GM23338 (cell line): ENCODE measurements at regions not wholly inside any gene's neighbourhood (a gene's known extent, or its start where the extent isn't known, plus 50 kb on each side); places are given as distances from the start of the nearest gene placed in this dataset.

ENCODE experiments used
- CREB1 ChIP-seq: fragments of 250-450 bp; sonication (Bioruptor Pico); IDR thresholded peaks from 2 replicates; pipeline ENCODE4 v1.5.0; 2020; ENCODE audit warnings: low read depth, mild to moderate bottlenecking, moderate library complexity
- CTCF ChIP-seq, 2 experiments: fragments of 200-600 bp in 1 of 2; sonication (generic) in 1 of 2; conservative IDR thresholded peaks; 2 replicates each; pipeline versions ENCODE4 v1.5.1 to v1.6.1; 2016 to 2017; ENCODE audit warnings: antibody characterized with exemption in 2 of 2, low read depth in 2 of 2, mild to moderate bottlenecking in 2 of 2, moderate library complexity in 1 of 2
- EZH2 ChIP-seq: fragments of 200-600 bp; sonication (generic); IDR thresholded peaks from one replicate; pipeline ENCODE4 v1.8.0; 2017; ENCODE audit warnings: antibody characterized with exemption, mild to moderate bottlenecking, low read depth; ENCODE audit not compliant: unreplicated experiment
- EZH2phosphoT487 ChIP-seq: fragments of 200-600 bp; sonication (generic); IDR thresholded peaks from one replicate; pipeline ENCODE4 v1.8.1; 2018; ENCODE audit warnings: antibody characterized with exemption; ENCODE audit not compliant: unreplicated experiment
- POLR2AphosphoS5 ChIP-seq: IDR thresholded peaks from 2 replicates; pipeline ENCODE4 v1.6.1; 2016; ENCODE audit warnings: antibody characterized with exemption, low read depth
- REST ChIP-seq: IDR thresholded peaks from one replicate; pipeline ENCODE4 v1.6.1; 2018; ENCODE audit warnings: antibody characterized with exemption; ENCODE audit not compliant: unreplicated experiment

GRCh38 chr5:96023518-96023917 lies 61.9 kb upstream of the ELL2 start:
- no peak for TF ChIP-seq EZH2
- TF ChIP-seq CTCF (conservative IDR thresholded peaks at IDR 0.05; ENCODE audit: low read depth in 2 of 2): no peak
- no peak for TF ChIP-seq POLR2AphosphoS5
- no peak for TF ChIP-seq CREB1 (CRISPR knock-in tag)
- TF ChIP-seq REST: no peak
- no peak for TF ChIP-seq EZH2phosphoT487
